ENCODE measurements at regions not wholly inside any gene's neighbourhood (a gene's known extent, or its start where the extent isn't known, plus 50 kb on each side); places are given as distances from the start of the nearest gene placed in this dataset.

GRCh38 chr7:31419505-31420055 is 79.1 kb upstream of the NEUROD6 start:
- no peak for DNase-seq
- H2BK20ac ChIP-seq (ENCODE audit: low read depth, low read length, poor library complexity, severe bottlenecking): no peak overlapping the region
- TF ChIP-seq, protein P1, sequence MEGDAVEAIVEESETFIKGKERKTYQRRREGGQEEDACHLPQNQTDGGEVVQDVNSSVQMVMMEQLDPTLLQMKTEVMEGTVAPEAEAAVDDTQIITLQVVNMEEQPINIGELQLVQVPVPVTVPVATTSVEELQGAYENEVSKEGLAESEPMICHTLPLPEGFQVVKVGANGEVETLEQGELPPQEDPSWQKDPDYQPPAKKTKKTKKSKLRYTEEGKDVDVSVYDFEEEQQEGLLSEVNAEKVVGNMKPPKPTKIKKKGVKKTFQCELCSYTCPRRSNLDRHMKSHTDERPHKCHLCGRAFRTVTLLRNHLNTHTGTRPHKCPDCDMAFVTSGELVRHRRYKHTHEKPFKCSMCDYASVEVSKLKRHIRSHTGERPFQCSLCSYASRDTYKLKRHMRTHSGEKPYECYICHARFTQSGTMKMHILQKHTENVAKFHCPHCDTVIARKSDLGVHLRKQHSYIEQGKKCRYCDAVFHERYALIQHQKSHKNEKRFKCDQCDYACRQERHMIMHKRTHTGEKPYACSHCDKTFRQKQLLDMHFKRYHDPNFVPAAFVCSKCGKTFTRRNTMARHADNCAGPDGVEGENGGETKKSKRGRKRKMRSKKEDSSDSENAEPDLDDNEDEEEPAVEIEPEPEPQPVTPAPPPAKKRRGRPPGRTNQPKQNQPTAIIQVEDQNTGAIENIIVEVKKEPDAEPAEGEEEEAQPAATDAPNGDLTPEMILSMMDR (conservative IDR thresholded peaks at IDR 0.05): no peak
- H3T11ph ChIP-seq (ENCODE audit: low read length): no peak overlapping the region
- H2BK120ac ChIP-seq (ENCODE audit: low read depth, low read length, poor library complexity, severe bottlenecking): no peak overlapping the region
- no peak overlapping the region for H3K4me2 ChIP-seq (ENCODE audit: insufficient read depth, insufficient read length, low read length)
- no peaks in the 10 kb centered on the region for H3K79me2 ChIP-seq (ENCODE audit: insufficient read depth, low read length)
- peaks cover 3% of the 10 kb centered on the region for H4K20me1 ChIP-seq (ENCODE audit: control insufficient read depth, insufficient read depth, insufficient read length)
- H3K36me3 Mint-ChIP-seq (ENCODE audit: insufficient read depth in 1 of 3, low read depth in 3 of 3): no peaks in the 10 kb centered on the region; a peak in 1 of 7 replicates
- no peak overlapping the region for H3K23ac ChIP-seq (ENCODE audit: insufficient read length, low read depth, low read length)
- no peak overlapping the region for H4K91ac ChIP-seq (ENCODE audit: insufficient read length, low read depth, low read length)
- no peak overlapping the region for H2BK12ac ChIP-seq (ENCODE audit: insufficient read length, low read depth, low read length)
- H3K4me1 ChIP-seq (ENCODE audit: insufficient read depth, low read length): no peaks in the 10 kb centered on the region
- H3K27me3 ChIP-seq (ENCODE audit: insufficient read depth, low read length): no peaks in the 10 kb centered on the region
- H3K4me1 Mint-ChIP-seq: peaks cover 2 to 11% of the 10 kb centered on the region in 2 experiments; a peak in 2 of 4 replicates
- H3K18ac ChIP-seq (ENCODE audit: insufficient read length, low read depth, low read length): no peak overlapping the region
- H3K27ac Mint-ChIP-seq: no peak overlapping the region
- no peaks in the 10 kb centered on the region for H3K79me1 ChIP-seq (ENCODE audit: insufficient read depth, low read depth, low read length, poor library complexity, severe bottlenecking)
- no peak overlapping the region for H2AFZ ChIP-seq (ENCODE audit: low read length)
- no peaks in the 10 kb centered on the region for H3K9me3 ChIP-seq (ENCODE audit: control insufficient read depth, low read depth, low read length)
- no peak overlapping the region for H4K8ac ChIP-seq (replicated peaks; ENCODE audit: insufficient read length, low read depth, low read length)
- peaks cover 7% of the 10 kb centered on the region; the same call in 1 of the 2 replicates for H3K27me3 Mint-ChIP-seq (ENCODE audit: low read depth)
- no CpG with 5 or more reads among the region's 3 CpGs for WGBS (ENCODE audit: extremely low coverage, insufficient read length, low lambda C conversion rate)
- no peak overlapping the region for H3K4ac ChIP-seq (ENCODE audit: low read depth, low read length)
- H3K56ac ChIP-seq (ENCODE audit: insufficient read length, low read depth, low read length): no peak overlapping the region
- no peaks in the 10 kb centered on the region for H3K23me2 ChIP-seq (ENCODE audit: insufficient read length, low read depth, low read length, poor library complexity, severe bottlenecking)
- H4K5ac ChIP-seq (ENCODE audit: insufficient read length, low read depth, low read length): no peak overlapping the region
- H3K4me3 Mint-ChIP-seq: no peak overlapping the region
- no peaks in the 10 kb centered on the region for H3K9me3 Mint-ChIP-seq
- no peak overlapping the region for H2AK5ac ChIP-seq (ENCODE audit: insufficient read length, low read length)
- H3K27ac ChIP-seq (ENCODE audit: insufficient read length, low read depth, low read length): no peak overlapping the region
- no peak overlapping the region for H2BK5ac ChIP-seq (ENCODE audit: insufficient read length, low read length)
- H2BK15ac ChIP-seq (ENCODE audit: low read depth, low read length): no peak overlapping the region
- no peak overlapping the region for H3K14ac ChIP-seq (ENCODE audit: insufficient read depth, low read length)
- H3K9ac ChIP-seq (ENCODE audit: extremely low read depth, insufficient read length, low read length): no peak overlapping the region
